ENCODE measurements at regions not wholly inside any gene's neighbourhood (a gene's known extent, or its start where the extent isn't known, plus 50 kb on each side); places are given as distances from the start of the nearest gene placed in this dataset.

- Mint-ChIP-seq H3K36me3 (no peaks in the 10 kb centered on the region), H3K4me1 (no peaks in the 10 kb centered on the region), H3K27me3 (no peaks in the 10 kb centered on the region), H3K9me3 (peaks cover 3% of the 10 kb centered on the region), H3K27ac (no peak overlapping the region), H3K4me3 (no peak overlapping the region)
- ATAC-seq (ENCODE audit: low read depth) (no peak), DNase-seq (ENCODE audit: low spot score in 2 of 2) (no peak)
These were observed 1104.9 kb downstream of the NSUN3 start for GRCh38 chr3:95167748-95168147.

GRCh38 chr3:95168526-95168925 is 1105.7 kb downstream of the NSUN3 start:
- DNase-seq (ENCODE audit: low spot score in 2 of 2) (no peak), ATAC-seq (ENCODE audit: low read depth) (no peak)
- Mint-ChIP-seq H3K27me3 (no peaks in the 10 kb centered on the region), H3K27ac (no peak overlapping the region), H3K36me3 (no peaks in the 10 kb centered on the region), H3K4me1 (no peaks in the 10 kb centered on the region), H3K9me3 (peaks cover 3% of the 10 kb centered on the region), H3K4me3 (no peak overlapping the region)

GRCh38 chr3:95172164-95172943 is 1109.5 kb downstream of the NSUN3 start:
- no peak for ATAC-seq (ENCODE audit: low read depth)
- H3K27ac Mint-ChIP-seq: no peak overlapping the region
- no peaks in the 10 kb centered on the region for H3K27me3 Mint-ChIP-seq
- peaks cover 1% of the 10 kb centered on the region for H3K9me3 Mint-ChIP-seq
- H3K36me3 Mint-ChIP-seq: no peaks in the 10 kb centered on the region
- no peak for DNase-seq (ENCODE audit: low spot score in 2 of 2)
- H3K4me3 Mint-ChIP-seq: no peak overlapping the region
- H3K4me1 Mint-ChIP-seq: no peaks in the 10 kb centered on the region

GRCh38 chr3:95177096-95177495 is 1114.2 kb downstream of the NSUN3 start:
- no peak for DNase-seq (ENCODE audit: low spot score in 2 of 2)
- Mint-ChIP-seq H3K36me3 (no peaks in the 10 kb centered on the region), H3K27ac (no peak overlapping the region), H3K27me3 (no peaks in the 10 kb centered on the region), H3K4me1 (no peaks in the 10 kb centered on the region), H3K4me3 (no peak overlapping the region), H3K9me3 (peaks cover 1% of the 10 kb centered on the region)
- no peak for ATAC-seq (ENCODE audit: low read depth)

DNA sequence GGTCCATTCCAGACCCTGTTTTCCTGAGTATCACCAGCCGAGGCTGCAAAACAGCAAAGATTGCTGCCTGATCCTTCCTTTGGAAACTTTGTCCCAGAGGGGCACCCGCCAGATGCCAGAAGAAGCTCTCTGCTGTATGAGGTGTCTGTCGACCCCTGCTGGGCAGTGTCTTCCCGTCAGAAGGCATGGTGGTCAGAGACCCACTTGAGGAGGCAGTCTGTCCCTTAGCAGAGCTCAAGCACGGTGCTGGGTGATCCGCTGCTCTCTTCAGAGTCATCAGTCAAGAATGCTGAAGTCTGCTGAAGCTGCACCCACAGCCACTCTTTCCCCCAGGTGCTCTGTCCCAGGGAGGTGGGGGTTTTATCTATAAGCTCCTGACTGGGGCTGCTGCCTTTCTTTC is 1121.2 kb downstream of the NSUN3 start:
- H3K9me3 Mint-ChIP-seq: peaks cover 1% of the 10 kb centered on the region
- H3K27me3 Mint-ChIP-seq: no peaks in the 10 kb centered on the region
- ATAC-seq (ENCODE audit: low read depth): no peak
- no peaks in the 10 kb centered on the region for H3K36me3 Mint-ChIP-seq
- DNase-seq (ENCODE audit: low spot score in 2 of 2): no peak
- no peak overlapping the region for H3K4me3 Mint-ChIP-seq
- H3K4me1 Mint-ChIP-seq: no peaks in the 10 kb centered on the region
- H3K27ac Mint-ChIP-seq: no peak overlapping the region

DNA sequence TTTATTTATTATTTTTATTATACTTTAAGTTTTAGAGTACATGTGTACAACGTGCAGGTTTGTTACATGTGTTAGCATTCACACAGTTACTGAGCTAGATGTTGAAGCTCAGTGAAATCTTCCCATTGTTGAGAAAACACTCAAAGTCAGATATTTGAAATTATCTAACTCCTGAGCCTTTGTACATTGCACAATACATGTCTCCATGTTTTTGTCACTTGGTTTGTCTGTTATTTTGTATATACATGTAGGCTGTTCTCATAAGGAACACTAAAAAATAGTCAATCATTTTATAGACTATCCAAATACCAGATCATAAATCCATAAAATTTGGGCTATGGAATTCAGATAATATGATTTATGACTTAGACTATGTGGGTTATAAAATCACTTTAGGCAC is 1126.5 kb downstream of the NSUN3 start:
- no peak overlapping the region for H3K27ac Mint-ChIP-seq
- no peaks in the 10 kb centered on the region for H3K27me3 Mint-ChIP-seq
- no peaks in the 10 kb centered on the region for H3K4me1 Mint-ChIP-seq
- ATAC-seq (ENCODE audit: low read depth) (no peak), DNase-seq (ENCODE audit: low spot score in 2 of 2) (no peak)
- no peak overlapping the region for H3K4me3 Mint-ChIP-seq
- no peaks in the 10 kb centered on the region for H3K36me3 Mint-ChIP-seq
- peaks cover 1% of the 10 kb centered on the region for H3K9me3 Mint-ChIP-seq

- Mint-ChIP-seq H3K27ac (no peak overlapping the region), H3K9me3 (peaks cover 5% of the 10 kb centered on the region), H3K4me3 (no peak overlapping the region), H3K27me3 (no peaks in the 10 kb centered on the region), H3K36me3 (no peaks in the 10 kb centered on the region), H3K4me1 (no peaks in the 10 kb centered on the region)
- no peak for DNase-seq (ENCODE audit: low spot score in 2 of 2)
- ATAC-seq (ENCODE audit: low read depth): no peak
These were observed 1134.8 kb downstream of the NSUN3 start for GRCh38 chr3:95197661-95198060.

GRCh38 chr3:95200384-95200783 is 1137.5 kb downstream of the NSUN3 start:
- peaks cover 7% of the 10 kb centered on the region for H3K9me3 Mint-ChIP-seq
- no peak overlapping the region for H3K4me3 Mint-ChIP-seq
- DNase-seq (ENCODE audit: low spot score in 2 of 2): no peak
- H3K4me1 Mint-ChIP-seq: no peaks in the 10 kb centered on the region
- H3K27me3 Mint-ChIP-seq: no peaks in the 10 kb centered on the region
- ATAC-seq (ENCODE audit: low read depth): no peak
- H3K27ac Mint-ChIP-seq: no peak overlapping the region
- no peaks in the 10 kb centered on the region for H3K36me3 Mint-ChIP-seq

DNA sequence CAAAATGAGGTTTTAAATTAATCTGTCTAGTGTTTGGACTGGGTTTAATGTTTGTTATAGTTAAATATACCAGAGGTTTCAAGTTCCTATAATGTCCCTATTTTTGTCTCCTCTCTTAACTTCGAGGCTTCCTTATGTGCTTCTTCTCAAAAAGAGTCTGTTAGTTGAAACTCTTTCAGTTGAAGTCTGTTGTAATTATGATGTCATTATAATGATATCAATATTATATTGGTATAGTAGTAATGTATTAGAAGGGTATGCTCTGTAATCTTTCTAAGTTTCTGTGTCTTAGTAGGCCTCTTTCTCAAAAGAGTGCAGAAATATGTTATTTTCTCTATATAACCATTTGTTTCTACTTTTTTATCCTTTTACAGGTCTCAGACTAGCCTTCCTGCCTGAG is 1148.0 kb downstream of the NSUN3 start:
- Mint-ChIP-seq H3K36me3 (no peaks in the 10 kb centered on the region), H3K27me3 (no peaks in the 10 kb centered on the region), H3K4me1 (no peaks in the 10 kb centered on the region), H3K27ac (no peak overlapping the region), H3K9me3 (peaks cover 3% of the 10 kb centered on the region), H3K4me3 (no peak overlapping the region)
- DNase-seq (ENCODE audit: low spot score in 2 of 2) (no peak), ATAC-seq (ENCODE audit: low read depth) (no peak)

- H3K36me3 Mint-ChIP-seq: no peaks in the 10 kb centered on the region
- H3K4me1 Mint-ChIP-seq: no peaks in the 10 kb centered on the region
- ATAC-seq (ENCODE audit: low read depth): no peak
- H3K9me3 Mint-ChIP-seq: peaks cover 1% of the 10 kb centered on the region
- no peak overlapping the region for H3K27ac Mint-ChIP-seq
- no peak overlapping the region for H3K4me3 Mint-ChIP-seq
- H3K27me3 Mint-ChIP-seq: no peaks in the 10 kb centered on the region
- DNase-seq (ENCODE audit: low spot score in 2 of 2): no peak
These were observed 1149.3 kb downstream of the NSUN3 start for GRCh38 chr3:95212117-95212516.

DNA sequence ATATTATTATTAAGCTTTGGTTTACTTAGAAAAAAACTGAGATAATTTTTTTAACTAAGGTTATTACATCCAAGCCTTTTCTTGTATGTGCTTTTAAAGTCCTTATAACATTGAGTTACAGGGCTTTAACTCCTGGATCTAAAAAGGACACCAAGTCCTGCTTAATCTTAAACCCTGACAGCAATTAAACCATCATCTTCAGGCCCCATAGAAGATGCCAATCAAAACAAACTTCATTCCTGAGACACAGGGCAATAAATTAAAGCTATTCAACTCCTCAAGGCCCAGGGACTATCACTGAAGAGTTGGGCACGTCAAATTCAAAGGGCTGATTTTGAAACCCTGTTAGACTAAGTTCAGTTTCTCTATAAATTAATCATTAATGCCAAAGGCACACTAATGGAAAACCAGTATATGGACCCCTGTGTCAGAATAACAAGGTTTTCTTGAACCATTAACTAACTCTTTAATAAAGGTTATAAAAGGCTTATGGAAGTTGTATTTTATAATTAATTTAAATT is 1152.6 kb downstream of the NSUN3 start:
- Mint-ChIP-seq H3K4me3 (no peak overlapping the region), H3K36me3 (no peaks in the 10 kb centered on the region), H3K27ac (no peak overlapping the region), H3K27me3 (no peaks in the 10 kb centered on the region), H3K4me1 (no peaks in the 10 kb centered on the region), H3K9me3 (peaks cover 2% of the 10 kb centered on the region)
- ATAC-seq (ENCODE audit: low read depth) (no peak), DNase-seq (ENCODE audit: low spot score in 2 of 2) (no peak)

GRCh38 chr3:95217661-95218060 is 1154.8 kb downstream of the NSUN3 start:
- H3K9me3 Mint-ChIP-seq: peaks cover 5% of the 10 kb centered on the region
- no peaks in the 10 kb centered on the region for H3K4me1 Mint-ChIP-seq
- no peak for ATAC-seq (ENCODE audit: low read depth)
- no peak overlapping the region for H3K27ac Mint-ChIP-seq
- H3K4me3 Mint-ChIP-seq: no peak overlapping the region
- no peak for DNase-seq (ENCODE audit: low spot score in 2 of 2)
- no peaks in the 10 kb centered on the region for H3K36me3 Mint-ChIP-seq
- no peaks in the 10 kb centered on the region for H3K27me3 Mint-ChIP-seq

- Mint-ChIP-seq H3K4me3 (no peak overlapping the region), H3K9me3 (peaks cover 5% of the 10 kb centered on the region), H3K27me3 (no peaks in the 10 kb centered on the region), H3K4me1 (no peaks in the 10 kb centered on the region), H3K27ac (no peak overlapping the region), H3K36me3 (no peaks in the 10 kb centered on the region)
- DNase-seq (ENCODE audit: low spot score in 2 of 2): no peak
- ATAC-seq (ENCODE audit: low read depth): no peak
These were observed 1155.6 kb downstream of the NSUN3 start for GRCh38 chr3:95218484-95218883.

- H3K4me3 Mint-ChIP-seq: no peak overlapping the region
- H3K36me3 Mint-ChIP-seq: no peaks in the 10 kb centered on the region
- H3K4me1 Mint-ChIP-seq: no peaks in the 10 kb centered on the region
- H3K27me3 Mint-ChIP-seq: no peaks in the 10 kb centered on the region
- H3K9me3 Mint-ChIP-seq: peaks cover 7% of the 10 kb centered on the region
- ATAC-seq (ENCODE audit: low read depth): no peak
- no peak for DNase-seq (ENCODE audit: low spot score in 2 of 2)
- no peak overlapping the region for H3K27ac Mint-ChIP-seq
These were observed 1163.6 kb downstream of the NSUN3 start for GRCh38 chr3:95226437-95226836.

DNA sequence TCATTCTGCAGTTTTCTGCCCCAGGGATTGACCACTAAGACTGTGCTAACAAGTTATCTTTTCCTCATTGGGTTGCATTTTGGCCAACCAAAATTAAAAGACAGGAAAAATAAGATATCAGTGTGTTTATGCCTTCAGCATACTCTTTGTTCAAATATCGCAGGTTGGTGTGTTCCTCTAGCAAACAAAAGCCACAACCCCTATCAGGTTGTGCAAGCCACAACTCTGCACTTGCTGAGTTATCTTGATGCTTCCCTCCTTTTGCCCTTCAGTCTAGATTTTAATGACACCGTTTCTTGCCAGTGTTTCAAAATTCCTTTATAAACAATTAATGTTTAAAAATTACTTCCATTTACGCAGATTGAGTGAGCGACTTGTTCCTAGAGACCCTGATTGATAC is 1164.2 kb downstream of the NSUN3 start:
- DNase-seq (ENCODE audit: low spot score in 2 of 2) (no peak), ATAC-seq (ENCODE audit: low read depth) (no peak)
- Mint-ChIP-seq H3K27ac (no peak overlapping the region), H3K4me1 (no peaks in the 10 kb centered on the region), H3K27me3 (no peaks in the 10 kb centered on the region), H3K36me3 (no peaks in the 10 kb centered on the region), H3K9me3 (peaks cover 4% of the 10 kb centered on the region), H3K4me3 (no peak overlapping the region)
